Activated CD8-positive, alpha-beta memory T cell treated with anti-CD3 and anti-CD28 coated beads, Interleukin-2, amount 50 U/mL, for 48 hours (primary cell): ENCODE measurements at regions not wholly inside any gene's neighbourhood (a gene's known extent, or its start where the extent isn't known, plus 50 kb on each side); places are given as distances from the start of the nearest gene placed in this dataset.
"Not testable (repeated sequence)": the region's sequence is repeated elsewhere in the genome, so short reads cannot be mapped to it uniquely, and the experiment has no call there.

Experiments
- DNase-seq: peaks from one replicate; pipeline ENCODE4 v3.0.0-alpha.2; 2020

DNA sequence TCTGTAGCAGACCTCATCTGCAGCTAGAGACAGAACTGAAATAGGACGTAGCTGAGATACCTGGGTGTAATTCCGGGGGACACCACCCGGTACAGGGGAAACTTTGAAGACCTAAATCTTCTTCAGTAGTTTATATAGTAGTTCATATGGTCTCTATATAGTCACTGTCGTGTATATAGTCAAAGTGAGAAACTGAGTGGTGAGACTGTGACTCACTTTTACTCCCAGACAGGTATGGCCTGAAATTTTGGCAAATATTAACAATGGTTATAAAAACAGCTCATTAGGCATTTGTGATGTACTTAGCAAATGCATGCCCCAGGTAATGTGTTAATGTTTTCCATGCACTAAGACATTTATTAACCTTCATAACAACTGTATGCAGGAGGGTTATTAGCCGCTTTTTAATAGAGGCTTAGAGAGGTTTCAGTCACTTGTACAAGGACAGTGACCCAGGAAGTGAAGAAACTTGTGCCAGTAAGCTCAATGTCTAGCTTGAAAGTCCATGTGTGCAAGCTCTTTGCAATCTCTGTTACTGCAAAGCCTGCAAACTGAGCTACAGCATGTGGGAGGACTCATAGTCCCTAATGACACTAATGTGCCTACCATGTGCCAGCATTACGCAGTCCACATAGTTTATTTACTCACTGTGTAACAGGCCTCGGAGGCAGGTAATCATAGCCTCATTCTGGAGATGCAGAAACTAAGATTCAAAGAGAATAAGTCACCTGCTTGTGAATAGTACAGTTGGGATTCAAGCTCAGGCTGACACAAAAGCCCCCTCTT is 165.4 kb upstream of the CHD6 start:
- no peak for DNase-seq

- DNase-seq: no peak
These were observed 164.7 kb upstream of the CHD6 start for GRCh38 chr20:41782730-41783406.

- no peak for DNase-seq
These were observed 164.1 kb upstream of the CHD6 start for GRCh38 chr20:41782255-41782654.

GRCh38 chr20:41776421-41776820 is 158.2 kb upstream of the CHD6 start:
- no peak for DNase-seq

- no peak for DNase-seq
These were observed 156.1 kb upstream of the CHD6 start for GRCh38 chr20:41774291-41774690.

DNA sequence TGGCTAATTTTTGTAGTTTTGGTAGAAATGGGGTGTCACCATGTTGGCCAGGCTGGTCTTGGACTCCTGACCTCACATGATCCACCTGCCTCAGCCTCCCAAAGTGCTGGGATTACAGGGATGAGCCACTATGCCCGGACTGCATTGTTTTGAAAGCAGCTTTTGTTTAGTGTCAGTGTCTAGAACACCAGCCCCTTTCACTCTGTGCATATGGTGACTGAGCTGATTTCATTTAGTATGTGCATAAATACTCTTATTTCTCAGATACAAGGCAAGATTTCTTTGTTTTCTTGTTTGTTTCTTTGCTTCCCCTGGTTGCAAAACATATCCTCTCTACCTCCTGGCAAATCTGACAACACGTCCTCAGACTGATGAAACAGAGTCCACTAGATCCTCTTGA is 152.8 kb upstream of the CHD6 start:
- DNase-seq: no peak

DNA sequence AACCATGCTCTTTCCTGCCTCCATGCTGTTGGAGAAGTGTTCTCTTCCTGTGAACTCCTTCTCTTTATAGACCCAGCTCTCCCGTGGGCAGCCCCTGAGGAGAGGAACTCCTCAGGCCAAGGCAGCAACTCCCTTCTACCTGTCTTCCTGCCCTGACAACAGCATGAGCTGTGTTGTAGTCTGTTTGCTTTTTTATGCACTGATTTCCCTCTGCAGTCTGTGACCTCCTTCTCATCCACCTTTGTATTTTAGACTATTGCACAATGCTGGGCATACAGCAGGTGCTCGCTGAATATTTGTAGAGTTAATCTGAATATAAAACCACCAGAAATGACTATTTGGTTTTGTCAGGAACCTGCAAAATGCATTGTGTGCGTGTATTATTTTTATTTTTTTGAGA is 152.2 kb upstream of the CHD6 start:
- DNase-seq: no peak

- no peak for DNase-seq
These were observed 151.4 kb upstream of the CHD6 start for GRCh38 chr20:41769592-41770018.

DNA sequence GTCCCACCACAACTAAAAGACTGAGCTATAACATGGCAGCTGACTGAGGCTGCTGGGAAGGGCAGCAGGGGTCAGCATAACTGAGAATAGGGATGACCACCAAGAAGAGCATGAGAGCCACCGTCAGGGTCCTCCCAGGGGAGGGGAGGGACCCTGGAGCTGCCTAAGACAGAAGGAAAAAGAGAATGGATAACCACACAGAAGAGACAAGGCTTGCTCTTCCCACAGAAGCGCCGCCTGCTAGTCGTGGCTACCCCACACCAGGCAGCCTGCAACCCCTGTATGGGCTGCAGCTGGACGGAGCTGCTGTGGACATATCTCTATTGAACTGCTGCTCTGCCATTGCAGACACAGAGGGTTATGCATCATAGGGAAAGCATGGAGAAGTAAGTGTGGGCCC is 132.0 kb upstream of the CHD6 start:
- DNase-seq: no peak

- no peak for DNase-seq
These were observed 130.8 kb upstream of the CHD6 start for GRCh38 chr20:41748756-41749582.

GRCh38 chr20:41748051-41748450 is 129.9 kb upstream of the CHD6 start:
- DNase-seq: no peak

GRCh38 chr20:41747226-41747625 is 129.0 kb upstream of the CHD6 start:
- no peak for DNase-seq

- no peak for DNase-seq
These were observed 128.5 kb upstream of the CHD6 start for GRCh38 chr20:41746635-41747034.

DNA sequence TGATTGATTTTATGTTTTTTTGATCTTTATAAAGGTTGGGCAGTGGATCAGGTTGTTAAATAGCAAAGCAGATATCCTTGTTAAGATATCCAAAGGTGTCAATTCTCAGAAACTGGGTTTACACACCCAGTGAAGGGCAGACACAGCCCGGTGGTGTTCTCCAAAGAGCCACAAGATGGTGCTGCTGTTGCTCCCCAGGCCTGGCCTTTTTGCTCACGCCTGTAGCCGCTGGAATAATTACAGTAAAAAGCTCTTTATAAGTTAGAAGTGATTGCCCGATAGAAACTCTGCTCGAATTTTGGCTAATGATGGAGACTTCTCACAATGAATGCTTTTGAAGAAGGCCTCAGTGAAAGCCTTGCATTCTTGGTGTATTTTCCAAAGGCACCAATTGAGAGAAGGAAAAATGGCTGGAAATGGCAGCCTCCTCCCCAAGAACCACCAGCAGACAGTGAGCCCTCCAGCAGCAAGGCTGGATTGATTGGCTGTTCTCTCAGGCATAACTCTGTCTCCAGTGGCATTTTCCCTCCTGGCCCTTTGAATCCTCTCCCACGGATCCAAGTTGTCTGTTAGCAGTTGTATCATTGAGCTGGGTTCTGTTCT is 120.5 kb upstream of the CHD6 start:
- DNase-seq: peak; percentile 70

DNA sequence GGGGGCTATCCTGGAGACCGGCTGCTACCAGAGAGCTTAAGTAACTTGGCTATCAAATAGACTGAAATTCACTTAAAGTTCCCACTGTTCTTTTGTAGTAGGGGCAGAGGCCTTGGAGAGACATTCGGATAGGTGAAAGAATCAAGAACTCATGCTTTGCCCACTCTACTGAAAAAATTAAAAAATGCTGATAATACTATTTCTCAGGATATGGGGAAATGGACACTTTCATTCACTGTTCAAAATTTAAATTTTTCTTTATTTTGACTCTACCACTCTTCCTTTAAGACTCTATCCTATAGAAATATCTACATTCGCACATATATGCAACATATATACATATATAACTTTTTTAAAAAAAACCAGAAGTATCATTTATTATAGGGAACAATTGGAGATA is 117.8 kb upstream of the CHD6 start:
- no peak for DNase-seq

DNA sequence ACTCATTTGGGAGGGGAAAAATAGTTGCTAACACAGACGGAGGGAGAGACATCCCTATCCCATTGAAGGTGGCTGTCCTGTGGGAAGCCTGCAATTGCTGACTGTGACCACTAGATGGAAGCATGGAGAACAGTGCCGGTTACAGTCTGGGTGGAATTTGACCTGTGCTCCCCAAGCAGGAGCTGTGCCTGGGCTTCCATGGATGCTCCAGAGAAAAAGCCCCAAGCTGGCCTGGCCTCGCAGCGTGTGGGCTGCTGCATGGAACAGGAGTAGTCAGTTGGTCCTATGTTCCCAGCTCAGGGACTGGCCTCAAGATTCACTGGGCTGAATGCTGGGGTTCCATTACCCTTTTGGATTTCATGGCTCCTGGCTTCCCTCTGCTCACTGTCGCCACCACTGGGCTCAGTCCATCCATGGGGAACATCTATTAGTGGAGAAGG is 116.3 kb upstream of the CHD6 start:
- peak; percentile 53 for DNase-seq

DNA sequence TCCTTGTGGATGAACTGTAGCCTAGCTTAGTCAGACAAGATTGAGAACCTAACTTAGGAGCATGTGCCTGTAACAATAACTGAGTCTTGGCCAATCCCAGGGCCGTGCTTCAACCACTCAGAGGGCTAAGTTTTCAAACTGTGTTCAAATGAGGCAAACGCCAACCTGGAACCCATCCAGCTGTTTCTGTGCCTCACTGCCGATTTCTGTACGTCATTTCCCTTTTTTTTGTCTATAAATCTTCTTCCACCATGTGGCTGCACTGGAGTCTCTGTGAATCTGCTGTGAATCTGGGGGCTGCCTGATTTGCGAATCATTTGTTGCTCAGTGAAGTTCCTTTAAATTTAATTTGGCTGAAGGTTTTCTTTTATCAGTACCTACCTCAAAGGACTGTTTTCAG is 115.0 kb upstream of the CHD6 start:
- peak; percentile 13 for DNase-seq

GRCh38 chr20:41731198-41731597 is 113.0 kb upstream of the CHD6 start:
- DNase-seq: not testable (repeated sequence)

GRCh38 chr20:41727681-41728080 is 109.5 kb upstream of the CHD6 start:
- not testable (repeated sequence) for DNase-seq

GRCh38 chr20:41726727-41727126 is 108.5 kb upstream of the CHD6 start:
- peak; percentile 18 for DNase-seq

DNA sequence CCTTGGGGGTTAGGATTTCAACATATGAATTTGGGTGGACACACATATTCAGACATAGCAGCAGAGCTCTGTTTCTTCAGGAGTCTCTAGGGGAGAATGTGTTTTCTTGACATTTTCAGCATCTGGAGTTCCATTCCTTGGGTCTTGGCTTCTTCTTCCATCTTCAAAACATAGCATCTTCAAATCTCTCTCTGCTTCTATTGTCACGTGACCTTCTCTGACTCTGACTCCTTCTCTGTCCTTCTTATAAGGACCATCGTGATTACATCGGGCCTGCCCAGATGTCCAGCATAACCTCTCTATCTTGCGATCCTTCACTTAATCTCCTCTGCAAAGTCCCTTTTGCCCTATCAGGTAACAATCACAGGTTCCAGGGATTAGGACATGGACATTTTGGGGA is 101.0 kb upstream of the CHD6 start:
- DNase-seq: no peak

DNA sequence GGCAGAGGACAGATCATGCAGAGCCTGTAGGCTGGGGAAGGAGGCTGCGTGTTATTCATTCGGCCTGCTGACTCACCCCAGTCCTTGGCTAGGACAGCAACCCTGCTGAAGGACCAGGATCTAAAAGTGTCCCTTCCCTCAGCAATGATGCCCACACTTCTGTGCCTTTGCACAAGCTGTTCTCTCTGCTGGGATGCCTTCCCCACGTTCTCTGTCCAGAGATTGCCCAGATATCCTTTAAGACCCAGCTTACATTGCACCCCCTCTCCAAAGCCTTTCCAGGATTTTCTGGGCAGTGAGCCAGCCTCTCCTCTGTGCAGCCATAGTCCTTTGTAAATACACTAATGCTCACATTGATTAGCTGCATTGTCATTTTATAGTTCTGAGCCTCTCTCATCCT is 99.3 kb upstream of the CHD6 start:
- DNase-seq: no peak

DNA sequence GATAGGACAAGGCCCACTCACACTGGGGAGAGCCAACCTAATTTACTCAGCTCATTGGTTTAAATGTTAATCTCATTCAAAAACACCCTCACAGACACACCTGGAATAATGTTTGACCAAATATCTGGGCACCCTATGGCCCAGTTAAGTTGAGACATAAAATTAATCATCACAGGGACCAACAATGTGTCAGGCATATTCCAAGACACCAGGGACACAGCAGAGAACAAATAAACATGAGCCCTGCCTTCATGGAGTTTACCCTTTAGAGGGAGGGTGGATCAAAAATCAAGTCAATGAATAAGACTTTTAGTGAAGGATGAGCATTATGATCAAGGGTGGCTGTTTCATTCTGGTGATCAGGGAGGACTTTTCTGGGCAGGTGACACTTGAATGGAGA is 98.7 kb upstream of the CHD6 start:
- no peak for DNase-seq
